Prostate gland (tissue), 2 donors: ENCODE measurements at regions not wholly inside any gene's neighbourhood (a gene's known extent, or its start where the extent isn't known, plus 50 kb on each side); places are given as distances from the start of the nearest gene placed in this dataset.

Source experiments
- POLR2A ChIP-seq: fragments of 450-650 bp; IDR thresholded peaks from one replicate; pipeline ENCODE4 v1.6.1; 2016; ENCODE audit warnings: antibody characterized with exemption, mild to moderate bottlenecking
- TF ChIP-seq, protein P1 (sequence below), 4 experiments: fragments of 200-600 bp in 2 of 4; fragments of 450-650 bp in 2 of 4; sonication (generic) in 2 of 4; IDR thresholded peaks; 1 replicate in 3 of 4; 2 replicates in 1 of 4; pipeline ENCODE4 v1.5.1; 2016 to 2019; ENCODE audit warnings: antibody characterized with exemption in 4 of 4, mild to moderate bottlenecking in 2 of 4, moderate library complexity in 2 of 4

- TF ChIP-seq, protein P1, sequence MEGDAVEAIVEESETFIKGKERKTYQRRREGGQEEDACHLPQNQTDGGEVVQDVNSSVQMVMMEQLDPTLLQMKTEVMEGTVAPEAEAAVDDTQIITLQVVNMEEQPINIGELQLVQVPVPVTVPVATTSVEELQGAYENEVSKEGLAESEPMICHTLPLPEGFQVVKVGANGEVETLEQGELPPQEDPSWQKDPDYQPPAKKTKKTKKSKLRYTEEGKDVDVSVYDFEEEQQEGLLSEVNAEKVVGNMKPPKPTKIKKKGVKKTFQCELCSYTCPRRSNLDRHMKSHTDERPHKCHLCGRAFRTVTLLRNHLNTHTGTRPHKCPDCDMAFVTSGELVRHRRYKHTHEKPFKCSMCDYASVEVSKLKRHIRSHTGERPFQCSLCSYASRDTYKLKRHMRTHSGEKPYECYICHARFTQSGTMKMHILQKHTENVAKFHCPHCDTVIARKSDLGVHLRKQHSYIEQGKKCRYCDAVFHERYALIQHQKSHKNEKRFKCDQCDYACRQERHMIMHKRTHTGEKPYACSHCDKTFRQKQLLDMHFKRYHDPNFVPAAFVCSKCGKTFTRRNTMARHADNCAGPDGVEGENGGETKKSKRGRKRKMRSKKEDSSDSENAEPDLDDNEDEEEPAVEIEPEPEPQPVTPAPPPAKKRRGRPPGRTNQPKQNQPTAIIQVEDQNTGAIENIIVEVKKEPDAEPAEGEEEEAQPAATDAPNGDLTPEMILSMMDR (IDR thresholded peaks at IDR 0.05), result no peak
- no peak for TF ChIP-seq POLR2A
Observed at GRCh38 chr4:106796876-106797275, 239.2 kb downstream of the DKK2 start.
